NCI-H2227 (cell line): ENCODE measurements at regions not wholly inside any gene's neighbourhood (a gene's known extent, or its start where the extent isn't known, plus 50 kb on each side); places are given as distances from the start of the nearest gene placed in this dataset.

Experiments used
- DNase-seq: peaks from one replicate; lab custom pipeline; 2025; ENCODE audit not compliant: unreplicated experiment; lab: John Stamatoyannopoulos, UW

DNA sequence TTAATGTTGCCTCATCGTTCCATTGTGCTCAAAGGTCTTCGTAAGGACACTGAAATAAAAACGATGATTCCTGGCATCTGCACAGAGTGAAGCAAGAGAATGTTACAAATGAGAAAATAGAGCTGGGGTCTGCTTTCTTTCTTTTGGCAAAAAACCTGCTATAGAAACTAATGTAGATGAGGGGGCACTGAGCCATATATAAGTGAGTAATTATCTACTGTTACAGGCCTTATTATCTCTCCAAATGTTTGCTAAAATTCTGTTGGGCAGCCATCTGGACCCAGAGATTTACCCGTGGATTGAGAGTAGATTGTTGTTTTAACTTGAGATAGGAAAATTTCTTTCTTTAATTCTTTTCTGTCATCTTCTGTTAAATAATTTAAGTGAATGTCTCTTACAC lies 472.5 kb upstream of the PIK3C3 start:
- no peak for DNase-seq

DNA sequence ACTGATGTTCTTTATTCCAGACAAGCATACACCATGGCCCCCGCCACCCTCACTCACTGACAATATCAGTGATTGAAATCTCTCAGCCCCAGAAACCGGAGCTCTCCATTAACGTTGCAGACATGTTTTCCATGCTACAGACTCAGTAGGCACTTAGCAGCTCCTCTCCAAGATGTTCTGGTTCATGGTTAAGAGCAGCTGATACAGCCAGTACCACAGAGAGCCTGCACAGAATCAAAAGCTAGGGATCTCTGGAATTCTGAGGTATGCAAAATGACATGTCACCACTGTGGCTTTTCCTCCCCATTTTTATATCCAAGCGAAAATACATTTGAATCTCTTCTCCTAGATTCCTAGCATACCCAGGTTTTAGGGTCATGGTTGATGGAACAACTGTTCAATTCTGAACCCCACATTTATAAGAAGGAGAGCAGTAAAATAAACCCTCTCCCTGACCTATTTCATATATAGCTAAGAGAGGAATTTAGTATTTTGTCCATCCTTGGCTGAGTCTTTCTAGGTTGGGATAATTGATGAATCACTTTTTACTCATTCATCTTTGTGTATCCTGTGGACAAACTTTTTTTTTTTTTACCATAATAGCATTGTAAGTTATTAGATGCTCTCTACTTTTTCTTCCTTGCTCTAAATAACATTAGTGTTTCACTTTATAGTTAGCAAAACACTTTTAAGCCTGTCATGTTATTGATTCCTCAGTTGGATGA lies 488.4 kb upstream of the PIK3C3 start:
- DNase-seq: no peak

DNA sequence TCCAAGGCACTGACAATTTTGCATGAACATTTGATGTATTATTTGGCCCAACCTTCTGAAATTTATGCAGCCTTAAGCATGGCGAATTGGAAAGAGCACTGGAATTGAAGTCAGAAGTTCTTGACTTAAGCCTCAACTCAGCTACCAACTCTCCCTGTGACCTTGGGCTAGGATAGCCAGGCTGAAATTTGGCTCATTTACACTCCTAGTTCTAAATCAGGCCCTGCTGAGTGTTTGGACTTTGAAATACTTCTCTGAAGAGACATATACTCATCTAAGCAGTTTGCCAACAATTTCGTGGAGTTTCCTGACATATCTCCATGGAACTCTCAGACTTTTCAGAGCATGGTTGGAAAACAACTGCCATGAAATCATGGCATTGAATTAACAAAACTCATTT lies 489.6 kb upstream of the PIK3C3 start:
- DNase-seq: no peak

DNA sequence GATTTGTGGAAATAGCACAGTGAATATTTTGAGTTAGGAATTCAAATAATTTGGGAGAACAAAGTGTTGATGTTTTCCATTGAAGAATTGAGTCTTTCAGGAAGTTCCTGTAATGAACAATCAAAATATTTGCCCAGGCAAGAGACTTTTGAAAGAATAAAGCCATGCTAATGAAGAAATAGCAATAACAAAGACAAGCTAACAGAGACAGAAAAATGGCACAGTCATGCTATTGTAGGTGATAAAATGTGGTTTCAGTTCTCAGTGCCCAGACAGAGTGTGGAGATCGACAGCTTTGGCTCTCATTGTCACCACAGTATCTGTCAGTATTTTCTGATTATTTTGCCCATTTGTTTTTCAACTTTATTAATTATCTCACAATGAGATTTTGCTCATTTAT lies 490.8 kb upstream of the PIK3C3 start:
- no peak for DNase-seq

DNA sequence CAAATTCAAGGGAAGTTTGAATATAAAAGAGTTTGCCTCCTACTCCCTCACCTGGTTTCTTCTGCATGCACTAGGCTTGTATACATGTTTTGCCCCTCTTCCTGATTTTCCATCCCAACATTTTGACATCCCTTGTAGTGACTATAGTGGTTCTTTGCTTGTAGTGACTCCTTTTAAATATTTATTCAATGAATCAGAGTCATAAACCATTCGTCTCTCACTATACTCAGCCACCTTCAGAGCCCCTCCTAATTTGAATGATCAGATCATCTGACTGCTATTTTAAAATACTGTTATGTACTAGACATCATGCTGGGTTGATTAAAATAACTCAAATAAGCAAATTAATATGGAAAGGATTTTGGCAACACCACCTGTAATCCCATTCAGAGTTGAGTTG lies 492.1 kb upstream of the PIK3C3 start:
- DNase-seq: no peak

DNA sequence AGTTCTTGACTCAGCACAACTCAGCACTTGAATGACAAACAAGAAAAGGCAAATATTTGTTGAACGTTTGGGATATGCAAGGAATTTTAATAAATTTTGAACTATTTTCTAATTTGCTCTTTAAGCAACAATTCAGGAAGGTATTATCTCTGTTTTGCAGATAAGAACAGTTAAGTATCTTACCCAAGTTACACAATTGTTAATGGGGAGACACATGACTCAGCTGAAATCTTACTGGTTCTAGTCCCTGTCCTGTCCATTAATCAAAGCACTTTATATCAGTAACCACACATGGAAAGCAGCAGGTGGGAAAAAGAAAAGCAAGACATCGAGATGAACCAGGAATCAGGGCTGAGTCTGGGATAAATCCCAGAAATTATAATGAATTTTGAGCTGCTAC lies 493.9 kb upstream of the PIK3C3 start:
- no peak for DNase-seq

DNA sequence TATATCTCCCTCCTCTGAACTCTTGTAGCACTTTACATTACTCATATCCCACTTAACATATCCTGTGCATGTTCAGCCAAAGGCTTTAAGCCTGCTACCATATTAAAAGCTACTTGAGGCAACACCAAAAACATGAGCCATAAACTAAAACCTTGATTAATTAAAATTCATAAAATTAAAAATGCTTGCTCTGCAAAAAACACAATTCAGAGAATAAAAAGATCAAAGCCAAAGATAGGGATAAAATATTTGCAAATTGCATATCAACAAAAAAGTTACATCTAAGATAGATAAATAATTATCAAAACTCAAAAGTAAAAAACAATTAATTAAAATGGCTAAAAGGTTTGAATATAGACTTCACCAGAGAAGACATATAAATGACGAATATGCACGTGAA lies 495.4 kb upstream of the PIK3C3 start:
- DNase-seq: no peak

DNA sequence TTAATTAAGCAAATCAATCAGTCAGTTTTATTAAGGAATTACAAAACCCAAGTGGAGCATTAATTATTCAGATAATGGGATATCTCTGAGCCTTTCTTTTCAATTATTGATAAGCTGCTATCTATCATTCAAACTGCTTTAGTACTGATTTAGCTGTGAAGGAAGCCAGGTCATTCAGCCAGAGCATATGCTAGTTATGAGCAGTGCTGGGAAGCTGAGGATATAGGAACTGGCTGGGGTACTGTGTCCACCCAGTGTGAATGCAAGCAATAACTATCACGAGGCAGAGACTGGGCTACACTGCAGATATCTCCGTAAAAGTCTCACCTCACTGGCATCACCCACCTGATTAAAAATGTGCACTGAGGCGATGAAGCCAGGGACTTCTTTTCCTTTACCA lies 496.7 kb upstream of the PIK3C3 start:
- DNase-seq: no peak

DNA sequence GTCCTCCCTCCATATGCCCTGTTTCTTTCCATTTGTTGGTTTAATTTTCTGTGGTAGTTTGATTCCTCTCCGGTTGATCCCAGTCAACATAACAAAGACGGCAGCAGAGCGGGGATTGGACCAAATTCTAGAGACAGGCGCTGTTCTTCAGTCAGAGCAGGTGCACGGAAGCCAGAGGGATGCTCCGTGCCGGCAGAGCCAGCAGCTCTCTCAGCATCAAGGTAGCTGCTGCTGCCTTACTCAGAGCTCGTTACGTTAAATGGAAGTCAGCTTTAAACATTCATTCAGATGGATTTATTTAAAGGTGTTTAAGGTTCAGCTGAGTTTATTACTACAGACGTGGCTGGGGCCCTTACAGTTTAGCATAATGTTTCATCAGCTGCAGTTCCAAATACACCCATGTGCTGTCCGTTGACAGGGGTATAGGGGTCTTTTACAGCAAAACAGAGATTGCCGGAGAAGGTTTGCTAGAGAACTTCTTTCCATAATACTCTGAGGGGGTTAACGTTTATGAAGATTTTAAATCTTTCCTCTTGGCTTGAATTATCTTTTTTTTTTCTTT lies 497.2 kb upstream of the PIK3C3 start:
- DNase-seq: peak; percentile 48

DNA sequence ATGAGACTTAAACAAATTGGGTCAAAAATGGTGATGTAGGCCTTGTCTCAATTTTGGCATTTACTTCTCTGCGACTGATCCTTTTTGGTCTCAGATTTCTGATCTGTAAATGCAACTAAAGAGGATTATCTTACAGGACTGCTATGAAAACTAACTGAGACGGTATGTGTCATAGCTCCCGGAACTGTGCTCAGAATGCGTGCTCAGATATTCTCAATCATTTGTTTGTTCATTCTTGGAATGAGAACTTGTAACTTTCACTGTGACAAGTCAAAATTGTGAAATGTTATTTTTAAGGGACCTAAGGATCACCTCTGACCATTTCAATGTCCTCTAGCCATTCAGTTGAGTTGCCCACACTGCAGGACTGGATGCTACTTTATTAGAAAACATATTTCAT lies 498.2 kb upstream of the PIK3C3 start:
- DNase-seq: no peak

DNA sequence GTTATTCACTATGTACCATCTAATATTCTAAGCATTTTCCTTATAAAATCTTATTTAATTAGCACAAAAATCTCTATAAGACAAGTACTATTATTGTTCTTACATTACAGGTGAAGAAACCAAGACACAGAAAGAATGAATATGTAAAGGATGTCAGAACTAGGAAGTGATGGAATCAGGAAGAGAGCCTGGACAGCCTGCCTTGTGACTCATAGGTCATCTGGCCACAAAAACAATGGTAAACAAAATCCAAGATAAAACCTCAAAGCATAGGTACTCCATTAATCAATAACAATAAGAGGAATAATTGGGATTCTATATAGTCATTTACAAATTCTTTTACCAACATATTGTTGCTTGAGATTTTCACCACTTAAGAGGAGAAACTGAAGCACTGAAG lies 505.4 kb upstream of the PIK3C3 start:
- no peak for DNase-seq

DNA sequence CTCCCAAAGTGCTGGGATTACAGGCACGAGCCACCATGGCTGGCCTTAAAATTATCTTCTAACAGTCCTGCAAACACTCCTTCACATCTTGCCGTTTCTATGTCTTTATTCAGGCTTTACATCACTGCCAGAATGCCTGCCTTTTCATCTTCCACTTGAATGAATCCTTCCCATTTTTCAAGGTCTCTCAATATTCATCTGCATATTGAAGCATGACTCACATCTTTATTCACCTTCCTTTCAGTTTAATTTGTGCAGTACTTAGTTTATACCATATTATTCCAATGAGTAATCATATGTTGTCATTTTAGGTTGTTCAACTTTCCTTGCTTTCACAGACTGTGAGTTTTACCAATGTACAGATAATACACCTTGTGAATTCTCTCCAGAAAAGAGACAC lies 510.1 kb upstream of the PIK3C3 start:
- DNase-seq: no peak

DNA sequence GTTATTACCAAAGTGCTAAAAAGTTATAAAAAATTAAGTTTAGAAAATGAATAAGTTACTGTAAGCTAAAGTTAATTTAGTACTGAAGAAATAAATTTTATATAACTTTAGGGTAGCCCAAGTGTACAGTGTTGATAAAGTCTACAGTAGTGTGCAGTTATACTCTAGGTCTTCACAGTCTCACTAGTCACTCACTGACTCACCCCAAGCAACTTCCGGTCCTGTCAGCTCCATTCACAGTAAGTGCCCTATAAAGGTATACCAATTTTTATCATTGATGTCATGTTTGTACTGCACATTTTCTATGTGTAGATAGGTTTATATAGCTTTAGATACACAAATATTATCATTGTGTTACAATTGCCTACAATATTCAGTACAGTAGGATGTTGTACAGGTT lies 518.3 kb upstream of the PIK3C3 start:
- DNase-seq: no peak

DNA sequence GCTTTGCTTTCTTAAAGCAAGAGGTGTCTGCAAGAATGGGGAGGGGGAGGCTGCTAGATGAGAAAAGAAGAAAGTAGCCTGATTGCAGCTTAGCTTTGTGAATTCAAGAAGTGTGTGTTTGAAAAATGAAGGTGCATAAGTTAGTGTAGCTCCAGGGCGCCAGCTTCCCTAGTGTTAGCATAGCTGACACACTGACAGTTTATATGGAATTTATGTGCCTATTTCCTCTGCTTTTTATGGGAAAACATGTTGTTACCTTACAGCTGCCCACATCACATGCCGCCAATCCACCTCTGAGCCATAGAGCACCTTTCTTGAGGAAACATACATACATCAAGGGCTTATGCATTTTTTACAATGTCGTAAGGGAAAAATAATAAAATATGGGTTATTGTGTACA lies 536.4 kb upstream of the PIK3C3 start:
- no peak for DNase-seq

DNA sequence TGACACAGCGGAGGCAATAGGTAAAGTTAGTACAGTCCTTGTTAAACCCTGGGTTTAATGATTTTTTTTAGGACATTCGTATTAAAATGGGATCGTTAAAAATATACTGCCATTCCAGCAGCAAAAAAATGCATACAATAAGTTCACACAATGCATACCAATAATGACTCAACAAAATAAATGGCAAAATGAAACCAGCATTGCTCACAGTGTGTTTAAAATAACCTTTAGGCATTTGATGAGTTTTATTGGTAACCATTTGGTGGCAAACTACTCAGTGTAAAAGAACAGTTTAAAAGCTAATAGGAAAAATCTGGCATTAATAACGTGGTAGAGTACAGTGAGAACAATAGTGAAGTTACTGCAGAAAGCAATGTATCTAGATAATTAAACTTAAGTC lies 539.0 kb upstream of the PIK3C3 start:
- no peak for DNase-seq

DNA sequence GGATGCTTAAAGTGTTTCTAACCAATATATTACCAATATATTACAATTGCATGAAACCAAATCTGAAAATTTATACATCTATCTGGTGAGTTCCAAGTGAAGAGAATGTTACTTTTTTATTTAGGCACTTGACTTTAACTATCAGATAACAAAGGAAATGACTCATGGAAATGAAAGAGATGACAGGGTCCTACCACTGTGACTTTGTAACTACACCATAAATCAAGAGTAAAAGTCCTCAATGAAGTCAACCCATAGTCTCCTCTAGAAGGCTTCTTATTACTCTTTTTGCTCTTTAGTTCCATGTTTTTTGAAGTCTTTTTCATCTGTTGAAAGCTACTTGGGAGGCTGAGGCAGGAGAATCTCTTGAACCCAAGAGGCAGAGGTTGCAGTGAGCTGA lies 545.0 kb upstream of the PIK3C3 start:
- DNase-seq: no peak

DNA sequence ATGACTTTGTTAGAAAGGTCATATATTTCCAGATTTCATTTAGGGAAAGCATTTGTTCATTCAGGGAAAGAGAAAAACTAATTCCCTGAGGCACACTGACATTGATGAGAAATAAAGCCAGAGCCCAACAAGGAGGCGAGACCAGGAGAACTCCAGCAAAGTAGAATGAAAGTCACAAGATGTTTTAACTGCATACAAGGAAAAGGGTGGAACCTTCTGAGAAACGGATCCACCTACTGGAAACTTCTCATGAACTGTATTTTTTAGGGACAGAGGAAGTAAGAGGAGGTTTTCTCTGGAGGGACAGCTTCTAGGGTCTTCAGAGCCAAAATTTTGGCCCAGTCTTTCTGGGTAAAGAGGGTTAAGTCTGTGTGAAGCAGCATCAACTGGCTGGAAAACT lies 548.2 kb upstream of the PIK3C3 start:
- DNase-seq: no peak

DNA sequence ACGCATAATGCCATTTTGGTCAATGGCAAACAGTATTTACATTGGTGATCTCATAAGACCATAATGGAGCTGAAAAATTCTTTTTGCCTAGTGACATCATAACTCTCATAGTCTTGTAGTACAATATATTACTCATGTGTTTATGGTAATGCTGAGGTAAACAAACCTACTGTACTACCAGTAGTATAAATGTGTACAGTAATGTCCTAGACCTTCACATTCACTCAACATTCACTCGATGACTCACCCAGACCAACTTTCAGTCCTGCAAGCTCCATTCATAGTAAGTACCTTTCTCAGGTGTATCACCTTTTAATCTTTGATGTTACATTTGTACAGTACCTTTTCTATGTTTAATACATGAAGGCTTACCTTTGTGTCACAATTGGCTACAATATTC lies 558.2 kb upstream of the PIK3C3 start:
- no peak for DNase-seq

DNA sequence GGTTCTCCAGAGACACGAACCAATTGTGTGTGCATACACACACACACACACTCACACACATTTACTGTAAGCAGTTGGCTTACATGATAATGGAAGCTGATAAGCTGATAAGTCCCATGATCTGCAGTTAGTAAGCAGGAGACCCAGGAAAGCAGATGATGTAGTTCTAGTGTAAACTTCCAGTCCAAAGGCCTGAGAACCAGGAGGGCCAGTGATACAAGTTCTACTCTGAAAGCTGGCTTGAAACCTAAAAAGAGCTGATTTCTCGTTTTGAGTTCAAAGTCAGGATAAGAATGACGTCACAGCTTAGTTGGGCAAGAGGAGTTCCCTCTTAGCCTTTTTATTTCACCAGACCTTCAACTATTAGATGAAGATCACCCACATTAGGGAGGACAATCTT lies 558.8 kb upstream of the PIK3C3 start:
- DNase-seq: no peak

DNA sequence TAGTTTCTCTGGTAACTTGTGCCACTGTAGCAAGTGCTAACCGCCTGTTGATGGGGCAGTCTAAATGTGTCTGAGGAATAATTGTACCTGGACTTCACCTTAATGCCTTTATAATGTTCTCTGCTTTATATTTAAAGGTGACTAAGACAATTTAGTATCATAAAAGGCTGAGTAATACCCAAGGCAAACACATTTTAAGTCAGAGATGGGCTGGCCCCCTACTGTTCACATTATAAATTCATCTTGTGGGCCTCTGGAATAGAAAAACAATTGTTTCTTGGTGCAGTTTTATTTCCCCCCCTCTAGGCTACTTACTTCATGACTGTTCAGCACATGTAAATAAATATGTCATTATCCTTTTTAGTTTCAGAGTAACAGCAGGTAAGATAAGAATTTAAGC lies 559.3 kb upstream of the PIK3C3 start:
- no peak for DNase-seq

DNA sequence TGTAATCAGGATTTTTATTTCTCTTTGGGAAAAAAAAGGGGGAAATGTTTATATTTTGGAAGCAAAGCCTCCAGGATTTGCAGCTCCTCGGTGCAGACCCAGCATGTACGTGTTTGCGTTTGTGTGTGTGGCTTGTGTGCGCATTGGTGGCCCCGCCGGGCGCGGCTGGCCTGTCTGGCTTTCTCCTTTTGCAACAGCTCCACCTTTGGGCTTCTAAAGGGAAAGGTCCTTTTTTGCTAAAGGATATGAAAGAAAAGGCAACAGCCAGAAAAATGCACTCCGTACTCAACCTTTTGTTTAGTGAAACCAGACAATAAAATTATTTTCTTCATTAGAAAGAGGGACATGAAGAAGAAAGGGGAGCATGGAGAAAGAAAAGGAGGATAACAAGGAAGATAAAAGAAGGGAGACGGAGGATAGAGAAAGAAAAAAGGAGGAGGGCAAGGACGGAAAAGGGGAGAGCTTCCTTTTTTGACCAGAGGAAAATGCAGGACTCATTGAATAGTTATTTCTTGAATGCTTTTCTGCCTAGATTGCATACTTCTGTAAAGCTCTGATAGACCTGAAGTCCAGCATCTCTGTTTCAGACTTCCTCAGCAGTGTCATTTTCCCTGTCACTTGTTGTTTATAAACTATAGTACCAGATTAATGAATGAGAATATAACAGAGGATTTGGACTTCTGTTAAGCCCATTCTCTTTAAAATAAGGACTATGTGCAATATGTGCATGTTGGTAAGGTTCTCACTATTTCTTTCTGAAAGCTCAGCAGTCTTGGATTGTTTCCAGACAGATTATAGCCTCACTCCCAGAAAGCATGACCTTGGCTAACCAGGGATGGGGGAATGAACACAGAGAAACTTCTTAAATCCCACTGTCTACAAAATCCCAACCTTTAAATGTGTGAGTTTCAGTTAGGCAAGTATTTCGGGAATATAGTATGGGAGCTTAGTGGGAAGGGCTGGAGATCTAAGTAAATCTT lies 563.1 kb upstream of the PIK3C3 start:
- DNase-seq: peak; percentile 90

DNA sequence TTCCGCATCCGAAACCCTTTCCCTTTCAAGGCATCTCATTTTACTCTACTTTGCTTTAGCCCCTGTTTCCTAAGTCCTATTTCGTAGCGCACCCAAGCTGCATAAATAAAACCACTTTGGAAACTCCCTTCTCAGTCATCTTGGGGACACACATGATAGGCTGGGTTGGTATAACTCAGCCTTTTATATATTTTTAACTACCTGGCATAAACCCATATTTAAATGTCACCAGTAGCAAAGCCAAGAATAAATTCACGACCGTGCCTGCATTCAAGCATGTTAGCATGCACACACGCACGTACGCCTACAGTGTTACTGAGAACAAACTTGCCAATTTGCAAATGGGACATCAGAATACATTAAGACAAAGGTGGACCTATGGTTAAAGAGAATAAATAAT lies 564.7 kb upstream of the PIK3C3 start:
- DNase-seq: no peak
